Thymus (tissue), 11 donors: ENCODE measurements at regions not wholly inside any gene's neighbourhood (a gene's known extent, or its start where the extent isn't known, plus 50 kb on each side); places are given as distances from the start of the nearest gene placed in this dataset.
"Not testable (repeated sequence)": the region's sequence is repeated elsewhere in the genome, so short reads cannot be mapped to it uniquely, and the experiment has no call there.

Experiments used
- DNase-seq, 9 donors: peaks; one replicate each; pipeline ENCODE4 v3.0.0-alpha.2; 2013; ENCODE audit warnings: low spot score in 9 of 9, low read depth in 6 of 9, missing footprints in 1 of 9
- H3K27ac ChIP-seq, 2 donors: one replicate each; pipeline ENCODE4 v1.5.1; 2013; ENCODE audit warnings: control low read depth in 1 of 2, low read depth in 1 of 2, low read length in 1 of 2, mild to moderate bottlenecking in 1 of 2, moderate library complexity in 1 of 2
- H3K27me3 ChIP-seq, 2 donors: one replicate each; pipeline ENCODE4 v1.5.1; 2013; ENCODE audit warnings: low read length in 1 of 2; ENCODE audit not compliant: control insufficient read depth in 2 of 2, insufficient read depth in 1 of 2
- H3K36me3 ChIP-seq, 2 donors: one replicate each; pipeline ENCODE4 v1.5.1; 2013; ENCODE audit warnings: low read length in 1 of 2, mild to moderate bottlenecking in 1 of 2, moderate library complexity in 1 of 2; ENCODE audit not compliant: control insufficient read depth in 2 of 2, insufficient read depth in 2 of 2
- H3K4me1 ChIP-seq, 2 donors: one replicate each; pipeline ENCODE4 v1.5.1; 2013; ENCODE audit warnings: low read length in 2 of 2; ENCODE audit not compliant: control insufficient read depth in 2 of 2, insufficient read depth in 2 of 2
- H3K4me3 ChIP-seq, 2 donors: one replicate each; pipeline ENCODE4 v1.5.1; 2013; ENCODE audit warnings: low read length in 2 of 2, control low read depth in 1 of 2, mild to moderate bottlenecking in 1 of 2
- H3K9me3 ChIP-seq, 2 donors: one replicate each; pipeline ENCODE4 v1.5.1; 2013; ENCODE audit warnings: low read length in 1 of 2, mild to moderate bottlenecking in 1 of 2; ENCODE audit not compliant: control insufficient read depth in 2 of 2, insufficient read depth in 1 of 2
- WGBS: extraction: QIAGEN DNeasy Blood & Tissue Kit; methylation state at CpG from one replicate; pipeline ENCODE4 v1.1.7; 2013; 5-methylcytosine and 5-hydroxymethylcytosine counted together
- donor health status: healthy.

DNA sequence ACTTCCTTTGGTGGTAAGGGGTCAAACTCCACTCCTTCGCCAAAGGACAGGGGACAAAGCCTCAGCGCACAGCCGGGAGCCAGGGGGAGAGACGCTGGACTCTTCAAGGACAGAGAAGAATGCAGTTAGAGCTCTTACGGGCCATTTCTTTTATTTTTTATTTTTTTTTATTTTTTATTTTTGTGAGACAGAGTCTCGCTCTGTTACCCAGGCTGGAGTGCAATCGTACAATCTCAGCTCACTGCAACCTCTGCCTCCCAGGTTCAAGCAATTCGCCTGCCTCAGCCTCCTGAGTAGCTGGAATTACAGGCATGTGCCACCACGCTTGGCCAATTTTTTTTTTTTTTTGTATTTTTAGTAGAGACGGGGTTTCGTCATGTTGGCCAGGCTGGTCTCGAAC, 93.2 kb upstream of the RPH3AL start, which contains the start of gene RFLNB:
Gene RFLNB, minus strand, starts transcription at position 101 of the 400 bp plus-strand sequence.
- 95% methylated on average over 12 of the region's 12 CpGs for WGBS
- H3K9me3 ChIP-seq = not testable (repeated sequence)

DNA sequence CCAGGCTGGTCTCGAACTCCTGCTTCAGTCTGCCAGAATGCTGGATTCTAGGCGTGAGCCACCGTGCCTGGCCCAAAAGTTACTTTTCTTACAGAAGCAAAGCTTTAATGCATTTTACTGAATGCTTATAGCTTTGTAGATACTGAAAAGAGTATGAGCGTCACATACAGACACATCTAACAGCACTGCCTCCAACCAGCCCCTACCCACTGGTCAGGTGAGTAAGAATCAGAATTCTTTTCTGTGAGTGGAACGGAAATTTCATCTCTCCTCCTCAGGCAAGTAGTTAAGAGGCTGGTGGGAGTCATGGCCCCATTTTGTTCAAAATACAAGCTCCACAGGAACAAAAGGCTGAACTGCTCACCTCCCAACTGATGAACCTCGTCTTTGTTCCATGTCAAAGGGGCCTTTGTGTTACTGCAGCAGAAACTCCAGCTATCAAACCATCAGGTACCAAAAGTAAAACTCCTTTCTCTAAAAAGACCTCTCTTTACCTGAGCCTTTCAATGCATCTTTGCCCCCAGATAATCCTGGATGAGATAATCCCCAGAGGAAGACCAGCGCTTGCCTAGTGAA, 92.4 kb upstream of the RPH3AL start:
- H3K4me1 ChIP-seq = peaks cover 0 to 7% of the 10 kb centered on the region in 2 donors
- no peak for DNase-seq
- no peak overlapping the region for H3K4me3 ChIP-seq
- H3K27ac ChIP-seq = no peak overlapping the region
- no peaks in the 10 kb centered on the region for H3K27me3 ChIP-seq
- 98% methylated on average over 7 of the region's 7 CpGs for WGBS
- peaks cover 50 to 58% of the 10 kb centered on the region in 2 donors for H3K36me3 ChIP-seq
- H3K9me3 ChIP-seq = no peaks in the 10 kb centered on the region

More for the DNA sequence above, 93.2 kb upstream of the RPH3AL start, which contains the start of gene RFLNB:
- not testable (repeated sequence) for H3K4me3 ChIP-seq, DNase-seq, H3K27me3 ChIP-seq, H3K4me1 ChIP-seq, H3K27ac ChIP-seq
- peaks cover 44 to 52% of the 10 kb centered on the region in 2 donors for H3K36me3 ChIP-seq

DNA sequence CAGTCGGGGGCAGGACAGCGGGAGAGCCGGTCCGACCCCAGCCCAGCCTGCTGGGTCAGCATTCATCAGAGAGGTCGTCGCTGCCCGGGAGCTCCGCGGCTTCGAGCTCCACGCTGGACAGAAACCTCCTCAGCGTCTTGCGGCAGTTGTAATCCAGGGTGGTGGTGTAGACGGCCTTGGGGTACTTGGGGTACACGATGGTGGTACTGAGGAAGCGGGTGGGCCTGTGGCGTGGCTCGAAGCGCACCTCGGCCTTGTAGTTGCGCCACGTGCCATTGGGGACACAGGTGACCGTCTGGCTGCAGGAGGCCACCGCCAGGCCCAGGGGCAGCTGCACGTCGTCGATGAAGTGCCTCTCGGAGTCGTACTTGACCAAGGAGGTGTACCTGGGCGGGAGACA, 90.5 kb upstream of the RPH3AL start:
- Histone ChIP-seq H3K27me3 (no peaks in the 10 kb centered on the region), H3K4me3 (no peak overlapping the region), H3K4me1 (peaks cover 0 to 7% of the 10 kb centered on the region in 2 donors), H3K36me3 (peaks cover 50 to 58% of the 10 kb centered on the region in 2 donors), H3K27ac (no peak overlapping the region), H3K9me3 (no peaks in the 10 kb centered on the region)
- WGBS = 98% methylated on average over 30 of the region's 30 CpGs
- DNase-seq = no peak

DNA sequence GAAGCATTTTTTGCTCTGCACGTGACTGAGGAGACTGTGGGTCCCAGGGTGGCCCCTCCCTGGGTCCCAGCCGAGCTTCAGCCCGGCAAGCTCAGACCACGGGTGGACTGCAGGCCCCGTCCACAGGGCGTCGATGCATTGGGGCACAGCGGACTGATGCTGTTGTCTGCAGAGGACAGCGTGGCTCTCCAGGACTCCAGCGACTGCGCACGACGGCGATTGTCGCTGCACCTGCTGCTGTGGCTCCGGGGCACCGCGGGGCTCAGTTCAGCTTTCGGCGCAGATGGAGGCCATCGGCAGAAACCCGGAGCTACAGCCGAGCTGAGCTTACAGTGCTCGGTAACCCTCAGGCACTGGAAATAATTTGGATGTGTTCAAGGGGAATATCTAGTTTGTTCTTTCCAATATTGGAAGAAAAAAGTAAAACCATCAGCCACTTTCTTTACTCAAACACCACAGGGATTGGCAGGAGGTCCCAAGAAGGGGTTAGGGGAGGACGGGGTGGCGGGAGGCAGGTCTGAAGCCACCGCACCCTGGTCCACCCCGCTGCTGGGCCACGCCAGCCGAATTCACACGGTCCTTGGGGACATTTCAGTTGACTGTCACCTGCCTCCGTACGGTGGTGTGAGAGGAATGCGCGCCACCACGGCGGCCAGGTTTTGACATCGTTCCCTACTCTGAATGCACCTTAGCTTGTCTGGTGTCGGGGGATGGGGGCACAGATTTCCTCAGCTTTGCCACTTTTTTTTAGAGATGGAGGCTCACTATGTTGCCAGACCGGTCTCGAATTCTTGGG, 88.7 kb upstream of the RPH3AL start:
- H3K9me3 ChIP-seq = peaks cover 0 to 3% of the 10 kb centered on the region in 2 donors
- H3K4me1 ChIP-seq = no peaks in the 10 kb centered on the region
- H3K4me3 ChIP-seq = no peak overlapping the region
- no peaks in the 10 kb centered on the region for H3K27me3 ChIP-seq
- 96% methylated on average over 41 of the region's 41 CpGs for WGBS
- H3K27ac ChIP-seq = no peak overlapping the region
- DNase-seq = no peak
- H3K36me3 ChIP-seq = peaks cover 50% of the 10 kb centered on the region in 2 donors

DNA sequence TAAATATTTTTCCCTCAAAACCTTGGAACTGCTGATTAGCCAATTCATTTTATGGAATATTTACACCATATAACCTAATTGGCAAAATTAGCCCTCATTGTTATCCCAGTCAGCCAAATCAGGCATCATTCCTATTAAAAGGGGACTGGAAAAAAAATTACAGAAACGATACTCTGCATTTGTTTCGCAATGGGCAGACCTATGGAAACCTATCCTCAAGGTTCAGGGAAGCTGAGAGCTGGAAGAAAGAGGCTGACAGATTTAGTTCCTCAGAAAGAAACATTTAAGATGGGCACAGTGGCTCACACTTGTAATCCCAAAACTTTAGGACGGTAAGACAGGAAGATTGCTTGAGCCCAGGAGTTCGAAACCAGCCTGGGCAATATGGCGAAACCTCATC, 85.6 kb upstream of the RPH3AL start:
- no peaks in the 10 kb centered on the region for H3K27me3 ChIP-seq
- H3K27ac ChIP-seq = no peak overlapping the region
- H3K36me3 ChIP-seq = peaks cover 27 to 29% of the 10 kb centered on the region in 2 donors
- peaks cover 0 to 3% of the 10 kb centered on the region in 2 donors for H3K9me3 ChIP-seq
- H3K4me3 ChIP-seq = no peak overlapping the region
- DNase-seq = no peak
- 98% methylated on average over 5 of the region's 5 CpGs for WGBS
- H3K4me1 ChIP-seq = no peaks in the 10 kb centered on the region

DNA sequence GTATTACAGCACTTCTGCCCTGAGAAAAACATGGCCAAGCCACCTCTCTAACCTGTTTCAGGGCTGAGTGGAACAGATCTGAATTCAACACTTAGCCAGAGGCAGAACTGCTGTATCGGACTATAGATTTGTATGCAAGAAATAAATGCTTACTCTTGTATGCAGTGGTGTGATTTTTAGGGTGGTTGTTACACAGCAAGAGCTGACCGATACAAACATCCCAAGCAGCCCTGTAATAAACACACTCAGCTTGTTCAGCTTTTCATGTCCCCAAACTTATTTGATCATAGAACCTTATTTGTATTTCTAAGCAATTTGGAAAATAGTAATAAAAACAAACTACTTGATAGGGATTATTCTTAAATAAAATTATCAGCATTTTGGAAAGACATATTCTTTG, 84.9 kb upstream of the RPH3AL start:
- Histone ChIP-seq H3K9me3 (peaks cover 0 to 3% of the 10 kb centered on the region in 2 donors), H3K27me3 (no peaks in the 10 kb centered on the region), H3K36me3 (peaks cover 20 to 23% of the 10 kb centered on the region in 2 donors), H3K4me1 (no peaks in the 10 kb centered on the region), H3K4me3 (no peak overlapping the region), H3K27ac (no peak overlapping the region)
- WGBS = over 99% methylated on average over 2 of the region's 2 CpGs
- no peak for DNase-seq

DNA sequence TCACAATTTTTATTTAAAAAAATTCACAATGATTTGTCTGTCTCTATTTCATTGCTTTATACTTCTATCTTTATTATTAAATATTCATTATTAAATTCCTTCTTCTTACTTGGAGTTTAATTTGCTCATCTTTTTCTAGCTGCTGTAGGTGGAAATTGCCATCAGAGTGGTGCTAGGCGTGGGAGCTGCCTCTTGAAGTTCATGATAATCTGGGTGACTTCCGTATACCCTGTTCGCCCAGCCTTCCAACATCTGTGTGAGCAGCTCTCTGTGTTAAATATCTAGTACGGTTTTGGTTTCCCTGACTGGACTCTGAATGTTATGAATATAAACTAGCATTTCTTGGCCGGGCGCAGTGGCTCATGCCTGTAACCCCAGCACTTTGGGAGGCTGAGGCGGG, 84.0 kb upstream of the RPH3AL start:
- 90% methylated on average over 7 of the region's 7 CpGs for WGBS
- Histone ChIP-seq H3K27me3 (no peaks in the 10 kb centered on the region), H3K4me1 (no peaks in the 10 kb centered on the region), H3K27ac (no peak overlapping the region), H3K4me3 (no peak overlapping the region), H3K9me3 (peaks cover 0 to 3% of the 10 kb centered on the region in 2 donors), H3K36me3 (peaks cover 12 to 13% of the 10 kb centered on the region in 2 donors)
- DNase-seq = no peak

DNA sequence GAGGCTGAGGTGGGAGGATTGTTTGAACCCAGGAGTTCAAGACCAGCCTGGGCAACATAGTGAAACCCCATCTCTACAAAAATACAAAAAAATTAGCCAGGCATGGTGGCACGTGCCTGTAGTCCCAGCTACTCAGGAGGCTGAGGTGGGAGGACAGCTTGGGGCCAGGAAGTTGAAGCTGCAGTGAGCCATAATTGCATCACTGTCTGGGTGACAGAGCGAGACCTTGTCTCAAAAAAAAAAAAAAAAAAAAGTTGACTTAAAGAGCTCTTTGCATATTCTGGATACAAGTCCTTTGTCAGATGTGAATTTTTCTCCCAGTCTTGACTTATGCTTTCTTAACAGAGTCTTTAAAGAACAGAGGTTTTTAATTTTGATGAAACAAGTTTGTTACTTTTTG, 79.9 kb upstream of the RPH3AL start:
- not testable (repeated sequence) for H3K27ac ChIP-seq, H3K27me3 ChIP-seq, DNase-seq, H3K4me1 ChIP-seq, H3K36me3 ChIP-seq, H3K4me3 ChIP-seq
- 87% methylated on average over 2 of the region's 2 CpGs for WGBS
- H3K9me3 ChIP-seq = peaks cover 2 to 13% of the 10 kb centered on the region in 2 donors

DNA sequence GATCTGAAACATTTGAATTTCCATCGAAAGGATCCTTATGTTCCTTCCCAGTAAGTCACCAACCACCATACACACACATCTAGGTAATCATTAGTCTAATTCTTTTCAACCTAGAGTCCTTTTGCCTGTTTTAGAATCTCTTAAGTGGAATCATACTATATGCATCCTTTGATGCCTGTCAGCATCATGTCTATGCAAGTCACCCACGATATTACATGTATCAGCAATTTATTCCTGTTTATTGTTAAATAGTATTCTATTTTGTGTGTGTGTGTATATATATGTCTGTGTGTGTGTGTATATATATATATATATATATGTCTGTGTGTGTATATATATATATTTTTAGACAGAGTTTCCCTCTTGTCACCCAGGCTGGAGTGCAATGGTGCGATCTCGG, 78.9 kb upstream of the RPH3AL start:
- Histone ChIP-seq H3K4me3 (no peak overlapping the region), H3K27me3 (no peaks in the 10 kb centered on the region), H3K4me1 (peaks cover 0 to 2% of the 10 kb centered on the region in 2 donors), H3K27ac (no peak overlapping the region), H3K9me3 (peaks cover 2 to 11% of the 10 kb centered on the region in 2 donors), H3K36me3 (no peaks in the 10 kb centered on the region)
- no peak for DNase-seq
- WGBS = 98% methylated on average over 4 of the region's 4 CpGs
